ENCODE measurements at regions not wholly inside any gene's neighbourhood (a gene's known extent, or its start where the extent isn't known, plus 50 kb on each side); places are given as distances from the start of the nearest gene placed in this dataset.

DNA sequence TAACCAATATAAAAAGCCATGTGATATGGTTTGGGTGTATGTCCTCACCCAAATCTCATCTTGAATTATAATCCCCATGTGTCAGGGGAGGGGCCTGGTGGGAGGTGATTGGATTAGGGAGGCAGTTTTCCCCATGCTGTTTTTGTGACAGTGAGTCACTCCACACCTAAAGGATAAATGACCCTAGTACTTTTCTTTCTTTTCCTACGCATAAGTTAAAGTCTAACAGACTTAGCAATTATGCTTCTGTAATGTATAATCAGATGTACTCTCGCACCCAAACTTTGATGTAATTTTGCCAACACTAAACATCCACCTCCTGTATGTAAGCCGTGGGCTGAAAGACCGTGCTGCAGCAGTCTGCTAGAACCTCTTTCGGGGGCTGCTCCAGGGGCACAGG is 97.2 kb upstream of the DSEL start:
- Histone ChIP-seq H2AFZ (replicated peaks) (no peak overlapping the region), H3K4me3 (no peak overlapping the region), H3K27ac (no peak overlapping the region), H3K36me3 (no peaks in the 10 kb centered on the region), H3F3A (ENCODE audit: low read depth) (no peaks in the 10 kb centered on the region), H3K9ac (no peak overlapping the region), H4K20me1 (ENCODE audit: low read depth) (no peaks in the 10 kb centered on the region), H3K4me1 (no peaks in the 10 kb centered on the region), H3K9me3 (ENCODE audit: low read depth) (no peaks in the 10 kb centered on the region), H3K79me2 (ENCODE audit: low read depth) (no peaks in the 10 kb centered on the region), H3K4me2 (no peak overlapping the region), H3K27me3 (no peaks in the 10 kb centered on the region)
- Mint-ChIP-seq H3K4me3 (no peak overlapping the region), H3K27me3 (ENCODE audit: insufficient read depth, low read depth) (no peaks in the 10 kb centered on the region), H3K9me3 (no peaks in the 10 kb centered on the region), H3K4me1 (no peaks in the 10 kb centered on the region), H3K27ac (no peak overlapping the region), H3K36me3 (no peaks in the 10 kb centered on the region)
- DNase-seq (ENCODE audit: low spot score) = no peak
- no peak for TF ChIP-seq EZH2phosphoT487 (IDR thresholded peaks at IDR 0.05)
- no peak for TF ChIP-seq EZH2 (IDR thresholded peaks at IDR 0.05)
- TF ChIP-seq, protein P1, sequence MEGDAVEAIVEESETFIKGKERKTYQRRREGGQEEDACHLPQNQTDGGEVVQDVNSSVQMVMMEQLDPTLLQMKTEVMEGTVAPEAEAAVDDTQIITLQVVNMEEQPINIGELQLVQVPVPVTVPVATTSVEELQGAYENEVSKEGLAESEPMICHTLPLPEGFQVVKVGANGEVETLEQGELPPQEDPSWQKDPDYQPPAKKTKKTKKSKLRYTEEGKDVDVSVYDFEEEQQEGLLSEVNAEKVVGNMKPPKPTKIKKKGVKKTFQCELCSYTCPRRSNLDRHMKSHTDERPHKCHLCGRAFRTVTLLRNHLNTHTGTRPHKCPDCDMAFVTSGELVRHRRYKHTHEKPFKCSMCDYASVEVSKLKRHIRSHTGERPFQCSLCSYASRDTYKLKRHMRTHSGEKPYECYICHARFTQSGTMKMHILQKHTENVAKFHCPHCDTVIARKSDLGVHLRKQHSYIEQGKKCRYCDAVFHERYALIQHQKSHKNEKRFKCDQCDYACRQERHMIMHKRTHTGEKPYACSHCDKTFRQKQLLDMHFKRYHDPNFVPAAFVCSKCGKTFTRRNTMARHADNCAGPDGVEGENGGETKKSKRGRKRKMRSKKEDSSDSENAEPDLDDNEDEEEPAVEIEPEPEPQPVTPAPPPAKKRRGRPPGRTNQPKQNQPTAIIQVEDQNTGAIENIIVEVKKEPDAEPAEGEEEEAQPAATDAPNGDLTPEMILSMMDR (IDR thresholded peaks at IDR 0.05) = no peak

DNA sequence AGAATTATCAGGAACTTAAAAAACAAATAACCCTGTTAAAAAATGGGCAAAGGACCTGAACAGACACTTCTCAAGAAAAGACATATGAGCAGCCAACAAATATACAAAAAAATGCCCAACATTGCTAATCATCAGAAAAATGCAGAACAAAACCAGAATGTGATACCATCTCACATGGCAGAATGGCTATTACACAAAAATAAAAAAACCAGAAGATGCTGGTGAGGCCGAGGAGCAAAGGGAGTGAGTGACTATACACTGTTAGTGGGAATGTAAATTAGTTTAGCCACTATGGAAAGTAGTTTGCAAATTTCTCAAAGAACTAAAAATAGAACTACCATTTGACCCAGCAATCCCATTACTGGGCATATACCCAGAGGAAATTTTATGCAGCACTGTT is 95.8 kb upstream of the DSEL start:
- TF ChIP-seq, protein P1 (IDR thresholded peaks at IDR 0.05) = no peak
- TF ChIP-seq EZH2 (IDR thresholded peaks at IDR 0.05) = no peak
- no peak for TF ChIP-seq EZH2phosphoT487 (IDR thresholded peaks at IDR 0.05)
- no peaks in the 10 kb centered on the region for H3K4me1 ChIP-seq
- H3K36me3 ChIP-seq = no peaks in the 10 kb centered on the region
- H3K9me3 ChIP-seq (ENCODE audit: low read depth) = no peaks in the 10 kb centered on the region
- H3K27ac Mint-ChIP-seq = no peak overlapping the region
- H3K9me3 Mint-ChIP-seq = no peaks in the 10 kb centered on the region
- H2AFZ ChIP-seq (replicated peaks) = no peak overlapping the region
- no peak overlapping the region for H3K4me3 ChIP-seq
- H3K27me3 ChIP-seq = no peaks in the 10 kb centered on the region
- H3K4me3 Mint-ChIP-seq = no peak overlapping the region
- H3K9ac ChIP-seq = no peak overlapping the region
- no peak for DNase-seq (ENCODE audit: low spot score)
- no peaks in the 10 kb centered on the region for H4K20me1 ChIP-seq (ENCODE audit: low read depth)
- no peaks in the 10 kb centered on the region for H3F3A ChIP-seq (ENCODE audit: low read depth)
- no peaks in the 10 kb centered on the region for H3K79me2 ChIP-seq (ENCODE audit: low read depth)
- H3K4me1 Mint-ChIP-seq = no peaks in the 10 kb centered on the region
- no peak overlapping the region for H3K4me2 ChIP-seq
- H3K36me3 Mint-ChIP-seq = no peaks in the 10 kb centered on the region
- no peak overlapping the region for H3K27ac ChIP-seq
- no peaks in the 10 kb centered on the region for H3K27me3 Mint-ChIP-seq (ENCODE audit: insufficient read depth, low read depth)

DNA sequence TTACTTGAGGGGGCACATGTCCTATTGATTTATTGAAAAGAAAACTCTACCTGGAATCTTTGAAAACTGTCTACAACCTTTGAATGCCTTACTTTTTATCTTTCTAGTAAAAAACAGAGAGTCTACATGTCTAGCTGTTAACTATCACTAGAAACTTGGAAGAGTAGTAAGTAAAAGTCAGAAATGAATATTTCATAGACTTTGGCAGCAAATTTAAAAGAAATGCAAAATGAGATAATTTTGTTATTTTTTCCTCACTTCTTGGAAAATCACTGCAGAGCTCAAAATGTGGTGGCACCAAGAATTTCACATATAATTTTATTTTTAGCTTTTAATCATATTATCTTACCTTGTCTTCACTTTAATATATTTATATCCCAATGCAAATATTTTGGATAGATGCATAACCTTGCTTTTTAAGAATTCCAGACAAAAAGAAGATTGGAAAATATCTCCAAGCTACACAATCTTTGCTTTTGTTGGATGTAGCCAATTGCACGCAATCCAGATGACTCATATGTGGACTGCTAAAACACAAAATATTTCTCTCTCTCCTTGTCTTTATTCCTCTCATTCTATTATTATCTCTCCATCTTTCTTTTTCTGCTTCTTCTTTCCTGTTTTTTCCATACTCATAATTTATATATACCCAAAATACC is 92.2 kb upstream of the DSEL start:
- Mint-ChIP-seq H3K27ac (no peak overlapping the region), H3K4me3 (no peak overlapping the region), H3K4me1 (no peaks in the 10 kb centered on the region), H3K9me3 (peaks cover 7% of the 10 kb centered on the region), H3K27me3 (ENCODE audit: insufficient read depth, low read depth) (no peaks in the 10 kb centered on the region), H3K36me3 (peaks cover 1% of the 10 kb centered on the region)
- H3K27me3 ChIP-seq = no peaks in the 10 kb centered on the region
- no peak for DNase-seq (ENCODE audit: low spot score)
- no peaks in the 10 kb centered on the region for H3F3A ChIP-seq (ENCODE audit: low read depth)
- H3K36me3 ChIP-seq = no peaks in the 10 kb centered on the region
- no peak overlapping the region for H3K9ac ChIP-seq
- H3K4me3 ChIP-seq = no peak overlapping the region
- H3K4me1 ChIP-seq = no peaks in the 10 kb centered on the region
- H3K9me3 ChIP-seq (ENCODE audit: low read depth) = no peaks in the 10 kb centered on the region
- no peak for TF ChIP-seq EZH2 (IDR thresholded peaks at IDR 0.05)
- TF ChIP-seq, protein P1 (IDR thresholded peaks at IDR 0.05) = no peak
- no peak for TF ChIP-seq EZH2phosphoT487 (IDR thresholded peaks at IDR 0.05)
- H3K79me2 ChIP-seq (ENCODE audit: low read depth) = no peaks in the 10 kb centered on the region
- no peak overlapping the region for H2AFZ ChIP-seq (replicated peaks)
- H3K4me2 ChIP-seq = no peak overlapping the region
- H4K20me1 ChIP-seq (ENCODE audit: low read depth) = no peaks in the 10 kb centered on the region
- H3K27ac ChIP-seq = no peak overlapping the region
